Large intestine (tissue), 3 donors: ENCODE measurements at regions not wholly inside any gene's neighbourhood (a gene's known extent, or its start where the extent isn't known, plus 50 kb on each side); places are given as distances from the start of the nearest gene placed in this dataset.

Experiments used
- DNase-seq, 2 donors: peaks; one replicate each; pipeline versions ENCODE4 v3.0.0 to v3.0.0-alpha.2; 2013
- H3K27ac ChIP-seq: one replicate; pipeline ENCODE4 v1.5.1; 2013; ENCODE audit warnings: low read length
- H3K27me3 ChIP-seq: 2 replicates; pipeline ENCODE4 v1.6.1; 2013; ENCODE audit warnings: low read length; ENCODE audit not compliant: control insufficient read depth, insufficient read depth
- H3K36me3 ChIP-seq: 2 replicates; pipeline ENCODE4 v1.6.1; 2013; ENCODE audit warnings: low read length; ENCODE audit not compliant: control insufficient read depth, insufficient read depth
- H3K4me1 ChIP-seq: one replicate; pipeline ENCODE4 v1.6.1; 2013; ENCODE audit warnings: low read length; ENCODE audit not compliant: control insufficient read depth, insufficient read depth
- H3K4me3 ChIP-seq: one replicate; pipeline ENCODE4 v1.5.1; 2013; ENCODE audit warnings: low read length
- H3K9me3 ChIP-seq: one replicate; pipeline ENCODE4 v1.6.1; 2013; ENCODE audit warnings: mild to moderate bottlenecking, low read depth, low read length, moderate library complexity; ENCODE audit not compliant: control insufficient read depth
- WGBS: methylation state at CpG from one replicate; pipeline ENCODE4 v1.1.5; 2013; ENCODE audit warnings: low lambda C conversion rate; ENCODE audit not compliant: insufficient coverage; 5-methylcytosine and 5-hydroxymethylcytosine counted together

DNA sequence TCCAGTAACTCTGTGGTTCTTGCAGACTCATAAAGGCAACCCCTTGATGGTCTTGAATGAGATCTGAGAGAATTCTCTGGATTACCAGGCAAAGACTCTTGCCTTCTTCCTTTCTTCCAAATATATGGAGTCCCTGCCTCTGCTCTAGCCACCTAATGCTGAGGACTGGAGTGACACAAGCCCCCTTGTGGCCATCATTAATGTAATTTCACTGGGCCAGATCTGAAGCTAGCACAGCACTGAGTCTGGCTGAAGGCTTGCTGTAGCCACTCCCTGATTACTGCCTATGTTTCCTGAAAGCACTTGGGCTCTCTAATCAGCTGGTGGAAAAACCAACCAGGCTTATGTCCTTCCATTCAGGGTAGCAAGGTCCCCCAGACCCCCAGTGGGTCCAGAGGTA, 559.3 kb upstream of the IRAK1BP1 start:
- H3K36me3 ChIP-seq, result no peaks in the 10 kb centered on the region
- no peak overlapping the region for H3K4me3 ChIP-seq
- H3K4me1 ChIP-seq, result no peaks in the 10 kb centered on the region
- no peak overlapping the region for H3K27ac ChIP-seq
- DNase-seq, result no peak
- H3K9me3 ChIP-seq, result no peaks in the 10 kb centered on the region
- H3K27me3 ChIP-seq, result no peaks in the 10 kb centered on the region

DNA sequence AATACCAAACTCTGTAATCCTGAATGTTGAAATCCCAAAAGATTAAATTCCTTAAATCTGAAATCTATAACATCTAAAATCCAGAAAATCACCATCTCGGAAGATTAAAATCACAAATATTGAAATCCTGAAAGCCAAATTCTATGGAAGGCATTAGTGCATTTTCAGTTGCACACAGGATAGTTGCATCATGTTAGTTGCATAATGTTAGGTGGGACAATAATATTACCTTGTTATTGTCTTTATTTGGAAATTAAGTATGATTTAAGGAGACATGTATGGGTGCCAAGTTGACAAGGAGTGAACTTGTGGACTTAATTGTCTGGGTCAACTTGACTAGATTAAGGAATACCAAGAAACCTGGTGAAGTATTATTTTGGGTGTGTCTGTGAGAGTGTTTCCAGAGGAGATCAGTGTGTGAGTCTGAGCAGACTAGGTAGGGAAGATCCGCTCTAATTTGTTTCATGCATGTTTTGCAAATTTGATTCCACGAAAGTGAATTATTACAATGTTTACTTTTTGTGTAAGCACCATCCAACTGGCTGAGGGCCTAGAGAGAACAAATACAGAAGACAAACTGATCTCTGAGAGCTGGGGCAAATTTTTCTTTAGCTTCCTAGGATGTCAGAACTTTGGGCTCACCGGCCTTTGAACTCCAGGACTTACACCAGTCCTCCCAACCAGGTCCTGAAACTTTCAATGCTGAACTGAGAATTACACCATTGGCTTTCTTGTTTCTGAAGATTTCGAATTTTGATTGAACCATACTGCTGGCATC, 545.1 kb upstream of the IRAK1BP1 start:
- DNase-seq, result no peak
- WGBS, result 100% methylated on average over 1 of the region's 5 CpGs
- Histone ChIP-seq H3K9me3 (no peaks in the 10 kb centered on the region), H3K4me1 (no peaks in the 10 kb centered on the region), H3K27ac (no peak overlapping the region), H3K4me3 (no peak overlapping the region), H3K36me3 (no peaks in the 10 kb centered on the region), H3K27me3 (no peaks in the 10 kb centered on the region)

DNA sequence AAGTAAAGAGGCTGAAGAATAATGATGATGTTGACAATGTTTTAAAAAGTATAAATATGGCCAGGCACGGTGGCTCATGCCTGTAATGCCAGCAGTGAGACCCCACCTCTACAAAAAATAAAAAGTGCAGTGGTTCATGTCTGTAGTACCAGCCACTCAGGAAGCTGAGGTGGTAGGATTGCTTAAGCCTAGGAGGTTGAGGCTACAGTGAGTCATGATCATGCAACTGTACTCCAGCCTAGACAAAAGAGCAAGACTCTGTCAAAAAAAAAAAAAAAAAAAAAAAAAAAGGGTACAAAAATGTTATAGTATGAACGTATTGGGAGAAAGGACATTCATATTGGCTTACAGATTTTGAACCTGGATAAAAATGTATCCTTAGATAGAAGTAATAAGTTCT, 543.1 kb upstream of the IRAK1BP1 start:
- Histone ChIP-seq H3K36me3 (no peaks in the 10 kb centered on the region), H3K27ac (no peak overlapping the region), H3K27me3 (no peaks in the 10 kb centered on the region), H3K9me3 (no peaks in the 10 kb centered on the region), H3K4me1 (no peaks in the 10 kb centered on the region), H3K4me3 (no peak overlapping the region)
- WGBS, result 100% methylated on average over 1 of the region's 2 CpGs
- no peak for DNase-seq

DNA sequence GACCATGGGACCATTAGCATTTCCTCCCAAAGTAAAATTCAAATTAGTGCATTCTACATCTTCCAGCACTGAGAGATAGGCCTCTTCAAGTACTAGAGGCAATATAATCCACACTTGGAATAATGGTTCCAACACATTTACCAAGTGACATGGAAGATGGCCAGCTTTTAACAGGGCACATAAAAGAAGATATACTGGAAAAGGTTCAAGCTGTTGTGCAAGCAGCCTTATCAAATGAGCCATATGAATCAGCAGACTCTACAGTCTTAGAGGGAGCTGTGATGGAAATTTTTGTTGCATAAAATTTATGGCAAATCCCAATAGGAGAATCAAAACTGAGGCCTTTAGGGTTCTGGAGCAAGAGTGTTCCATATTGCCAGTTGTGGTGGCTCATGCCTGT, 526.6 kb upstream of the IRAK1BP1 start:
- H3K36me3 ChIP-seq, result no peaks in the 10 kb centered on the region
- H3K27me3 ChIP-seq, result no peaks in the 10 kb centered on the region
- DNase-seq, result no peak
- no peaks in the 10 kb centered on the region for H3K4me1 ChIP-seq
- no peak overlapping the region for H3K4me3 ChIP-seq
- H3K9me3 ChIP-seq, result no peaks in the 10 kb centered on the region
- H3K27ac ChIP-seq, result no peak overlapping the region

DNA sequence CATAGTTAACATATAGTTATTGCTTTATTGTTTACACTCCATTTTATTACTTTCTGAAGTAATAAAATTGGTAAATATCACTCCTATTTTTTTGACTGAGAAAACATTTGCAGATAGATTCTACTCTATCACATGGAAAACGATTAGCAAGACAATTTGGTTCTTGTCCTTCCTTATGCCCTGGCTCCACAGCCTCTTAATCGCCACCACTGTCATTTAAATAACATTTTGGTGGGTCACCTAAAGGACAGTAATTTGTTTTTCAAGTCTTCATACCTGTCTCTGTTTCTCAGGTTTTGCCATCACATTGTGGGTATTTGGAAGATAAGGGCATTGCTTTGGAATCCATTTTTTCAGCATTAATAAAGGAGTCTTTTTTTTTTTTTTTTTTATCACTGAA, 521.5 kb upstream of the IRAK1BP1 start:
- WGBS, result 60% methylated on average over 2 of the region's 2 CpGs
- H3K4me1 ChIP-seq, result no peaks in the 10 kb centered on the region

DNA sequence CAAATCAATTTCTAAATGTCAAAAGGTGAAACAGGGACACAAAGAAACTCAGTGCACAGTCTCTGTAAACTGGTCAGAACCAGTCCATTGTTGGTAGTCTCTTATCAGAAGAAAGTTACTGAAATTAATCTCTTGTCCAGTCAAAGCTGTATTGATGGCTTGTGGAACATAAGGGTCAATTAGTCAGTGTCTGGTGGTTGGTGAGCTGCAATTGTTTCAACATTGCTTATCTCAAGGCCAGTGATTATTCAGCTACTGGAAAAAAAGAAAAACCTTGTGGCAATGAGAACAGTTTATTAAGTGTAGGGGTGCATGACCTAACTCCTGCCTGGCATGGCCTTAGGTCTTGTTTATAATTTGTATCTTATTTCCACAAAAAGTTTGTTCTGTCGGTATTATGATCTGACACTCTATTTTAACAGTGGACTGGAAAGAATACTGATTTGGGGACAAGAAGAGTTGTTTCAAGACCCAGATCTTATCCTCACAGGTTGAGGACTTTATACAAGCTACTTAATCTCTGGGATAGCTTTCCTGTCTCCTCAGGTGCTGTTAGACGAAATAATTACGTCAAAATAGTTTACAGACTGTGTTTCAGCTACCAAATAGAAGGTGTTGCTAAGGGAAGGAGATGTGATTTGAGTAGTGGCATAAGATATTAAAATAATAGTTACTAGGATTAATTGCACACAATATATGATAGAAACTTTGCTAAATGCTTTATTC, 520.0 kb upstream of the IRAK1BP1 start:
- Histone ChIP-seq H3K36me3 (no peaks in the 10 kb centered on the region), H3K4me3 (no peak overlapping the region), H3K9me3 (no peaks in the 10 kb centered on the region), H3K27me3 (no peaks in the 10 kb centered on the region), H3K4me1 (no peaks in the 10 kb centered on the region), H3K27ac (no peak overlapping the region)
- DNase-seq, result no peak
- WGBS, result 58% methylated on average over 2 of the region's 3 CpGs

More for the DNA sequence above, 521.5 kb upstream of the IRAK1BP1 start:
- H3K36me3 ChIP-seq, result no peaks in the 10 kb centered on the region
- H3K27ac ChIP-seq, result no peak overlapping the region
- no peaks in the 10 kb centered on the region for H3K9me3 ChIP-seq
- no peak overlapping the region for H3K4me3 ChIP-seq
- no peaks in the 10 kb centered on the region for H3K27me3 ChIP-seq
- DNase-seq, result no peak

DNA sequence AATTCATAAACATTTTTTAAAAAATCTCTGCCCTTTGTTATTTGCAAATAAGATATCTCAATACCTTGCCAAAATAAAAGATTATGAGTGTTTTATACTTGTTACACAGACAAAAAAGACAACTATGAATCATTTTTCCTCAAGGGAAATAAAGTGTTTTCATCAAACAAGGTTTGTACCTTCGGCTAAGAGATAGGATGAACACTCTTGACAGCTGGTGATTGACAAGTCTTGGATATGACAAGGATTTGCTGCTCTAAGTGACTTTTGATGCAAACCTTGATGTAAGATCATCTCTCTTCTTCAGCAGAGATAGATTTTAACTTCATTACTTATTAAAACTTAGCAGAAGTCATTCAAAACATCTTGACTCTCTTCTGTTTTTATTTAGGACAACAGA, 514.3 kb upstream of the IRAK1BP1 start:
- Histone ChIP-seq H3K36me3 (no peaks in the 10 kb centered on the region), H3K27me3 (no peaks in the 10 kb centered on the region), H3K4me1 (no peaks in the 10 kb centered on the region), H3K27ac (no peak overlapping the region), H3K4me3 (no peak overlapping the region), H3K9me3 (no peaks in the 10 kb centered on the region)
- WGBS, result no CpG with 5 or more reads among the region's 1 CpG
- no peak for DNase-seq

DNA sequence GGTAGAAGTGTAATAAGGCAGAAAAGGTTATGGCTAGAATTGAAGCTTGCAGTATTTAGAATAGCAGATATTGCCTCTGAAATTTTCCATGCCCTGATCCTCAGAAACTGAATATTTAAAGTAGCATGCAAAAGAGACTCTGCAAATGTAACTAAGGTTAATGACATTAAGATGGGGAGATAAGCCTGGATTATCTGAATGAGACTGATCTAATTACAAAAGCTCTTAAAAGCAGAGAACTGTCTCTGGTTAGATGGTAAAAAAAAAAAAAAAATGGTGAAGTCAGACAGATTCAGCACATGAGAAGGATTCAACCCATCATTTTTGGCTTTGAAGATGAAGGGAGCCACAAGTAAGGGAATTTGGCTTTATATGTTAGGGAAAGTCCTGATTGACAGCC, 503.7 kb upstream of the IRAK1BP1 start:
- no peak overlapping the region for H3K4me3 ChIP-seq
- no peaks in the 10 kb centered on the region for H3K9me3 ChIP-seq
- DNase-seq, result no peak
- no peaks in the 10 kb centered on the region for H3K27me3 ChIP-seq
- no peaks in the 10 kb centered on the region for H3K4me1 ChIP-seq
- no peak overlapping the region for H3K27ac ChIP-seq
- no peaks in the 10 kb centered on the region for H3K36me3 ChIP-seq

DNA sequence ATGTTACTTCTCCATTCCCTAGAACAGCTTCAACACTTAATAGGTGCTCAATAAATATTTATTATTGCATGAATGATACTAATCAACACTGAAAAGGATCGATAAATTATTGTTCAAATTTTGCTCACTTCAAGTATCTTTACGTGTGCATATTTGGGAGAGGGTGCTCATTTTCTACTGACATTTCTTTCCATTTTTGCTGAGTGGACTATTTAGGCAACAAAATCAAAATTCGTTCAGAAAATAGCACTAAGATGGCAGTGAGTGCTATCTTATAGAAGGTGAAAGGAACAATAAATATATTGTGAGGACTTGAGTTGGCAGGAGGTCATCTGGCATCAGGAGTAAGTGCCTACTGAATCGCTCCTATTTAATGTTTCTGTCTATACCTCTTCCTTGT, 501.9 kb upstream of the IRAK1BP1 start:
- Histone ChIP-seq H3K36me3 (no peaks in the 10 kb centered on the region), H3K9me3 (no peaks in the 10 kb centered on the region), H3K27ac (no peak overlapping the region), H3K4me1 (no peaks in the 10 kb centered on the region), H3K4me3 (no peak overlapping the region), H3K27me3 (no peaks in the 10 kb centered on the region)
- no peak for DNase-seq
- WGBS, result 96% methylated on average over 3 of the region's 4 CpGs

DNA sequence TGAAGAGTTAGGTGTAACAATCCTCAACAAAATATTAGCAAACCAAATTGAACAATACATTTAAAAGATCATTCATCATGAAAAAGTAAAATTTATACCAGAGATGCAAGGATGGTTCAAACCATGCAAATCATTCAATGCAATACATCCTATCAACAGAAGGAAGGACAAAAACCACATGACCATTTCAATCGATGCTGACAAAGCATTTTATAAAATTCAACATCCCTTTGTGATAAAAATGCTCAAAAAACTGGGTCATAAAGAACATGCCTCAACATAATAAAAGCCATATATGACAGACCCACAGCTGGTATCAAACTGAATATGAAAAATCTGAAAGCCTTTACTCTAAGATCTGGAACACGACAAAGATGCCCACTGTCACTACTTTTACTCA, 490.3 kb upstream of the IRAK1BP1 start:
- H3K27ac ChIP-seq, result no peak overlapping the region
- H3K4me1 ChIP-seq, result no peaks in the 10 kb centered on the region
- H3K36me3 ChIP-seq, result no peaks in the 10 kb centered on the region
- no peaks in the 10 kb centered on the region for H3K9me3 ChIP-seq
- no peak overlapping the region for H3K4me3 ChIP-seq
- H3K27me3 ChIP-seq, result no peaks in the 10 kb centered on the region
- DNase-seq, result no peak
- WGBS, result no CpG with 5 or more reads among the region's 2 CpGs

DNA sequence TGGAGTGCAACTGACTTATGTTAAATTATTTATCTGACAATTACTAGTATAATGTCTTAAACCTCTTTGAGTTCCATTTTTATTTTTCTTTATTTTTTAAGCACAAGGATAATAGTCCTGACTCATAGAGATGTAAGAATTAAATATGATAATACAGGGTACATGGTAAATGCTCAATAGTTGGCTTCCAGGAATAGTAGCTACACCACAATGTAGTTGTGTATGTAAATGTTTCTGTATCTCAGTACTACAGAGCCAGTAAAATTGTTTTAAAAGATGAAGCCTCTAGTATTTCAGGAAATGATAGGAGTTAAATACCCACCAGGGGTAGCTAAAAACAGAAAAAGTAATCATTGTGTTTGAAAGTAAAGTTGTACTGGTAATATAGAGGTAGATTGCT, 487.4 kb upstream of the IRAK1BP1 start:
- H3K4me3 ChIP-seq, result no peak overlapping the region
- H3K27me3 ChIP-seq, result no peaks in the 10 kb centered on the region
- no peak overlapping the region for H3K27ac ChIP-seq
- no peaks in the 10 kb centered on the region for H3K4me1 ChIP-seq
- H3K36me3 ChIP-seq, result no peaks in the 10 kb centered on the region
- no peak for DNase-seq
- no peaks in the 10 kb centered on the region for H3K9me3 ChIP-seq
